Pons (tissue), 1 donor: ENCODE measurements at regions not wholly inside any gene's neighbourhood (a gene's known extent, or its start where the extent isn't known, plus 50 kb on each side); places are given as distances from the start of the nearest gene placed in this dataset.
"Not testable (repeated sequence)": the region's sequence is repeated elsewhere in the genome, so short reads cannot be mapped to it uniquely, and the experiment has no call there.

Experiments
- DNase-seq: peaks from one replicate; pipeline ENCODE4 v3.0.0-alpha.2; 2016; ENCODE audit warnings: low spot score

- DNase-seq: no peak
Observed at GRCh38 chr6:109253366-109253765, 128.9 kb downstream of the CD164 start.

- no peak for DNase-seq
Observed at GRCh38 chr6:109252261-109253041, 129.8 kb downstream of the CD164 start.

GRCh38 chr6:109251839-109252238 lies 130.4 kb downstream of the CD164 start:
- DNase-seq: no peak

- DNase-seq: not testable (repeated sequence)
Observed at GRCh38 chr6:109250544-109251156, 131.6 kb downstream of the CD164 start.

- DNase-seq: no peak
Observed at GRCh38 chr6:109243863-109244825, 138.1 kb downstream of the CD164 start.

DNA sequence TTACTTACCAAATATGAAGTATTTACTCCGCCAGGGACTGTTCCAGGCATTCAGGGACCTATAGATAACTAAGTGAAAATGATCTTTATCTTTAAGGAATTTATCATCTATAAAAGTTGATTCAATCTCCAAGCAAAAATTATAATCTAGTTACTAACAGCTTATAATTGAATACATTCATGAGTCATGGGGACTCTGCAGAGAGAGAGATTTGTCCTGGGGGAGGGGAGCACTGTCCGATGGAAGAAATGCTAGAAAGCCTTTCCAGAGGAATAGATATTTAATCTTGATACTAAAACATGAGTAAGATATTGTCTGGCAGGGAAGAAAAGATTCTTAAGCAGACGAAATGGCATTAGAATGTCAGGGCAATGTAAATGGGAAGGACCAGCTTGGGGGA lies 139.3 kb downstream of the CD164 start:
- no peak for DNase-seq

DNA sequence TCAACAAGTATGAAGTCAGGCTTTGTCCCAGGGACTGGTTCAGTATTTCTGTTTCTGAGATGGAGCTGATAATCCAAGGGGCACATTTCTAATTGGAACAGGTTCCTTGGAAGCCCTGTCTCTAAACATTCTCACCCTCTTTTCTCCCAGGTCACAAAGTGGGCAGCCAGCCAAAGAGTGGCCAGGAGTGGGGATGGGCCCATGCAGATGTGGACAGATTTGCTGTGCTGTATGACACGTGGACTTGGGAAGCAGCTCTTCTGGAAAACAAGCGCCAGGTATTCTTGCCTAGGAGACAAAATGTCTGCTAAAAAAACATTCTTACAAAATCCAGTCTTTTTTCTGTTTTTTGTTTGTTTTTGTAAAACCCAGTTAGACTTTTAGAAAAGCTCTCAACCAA lies 140.2 kb downstream of the CD164 start:
- no peak for DNase-seq

GRCh38 chr6:109241199-109241598 lies 141.1 kb downstream of the CD164 start:
- no peak for DNase-seq

DNA sequence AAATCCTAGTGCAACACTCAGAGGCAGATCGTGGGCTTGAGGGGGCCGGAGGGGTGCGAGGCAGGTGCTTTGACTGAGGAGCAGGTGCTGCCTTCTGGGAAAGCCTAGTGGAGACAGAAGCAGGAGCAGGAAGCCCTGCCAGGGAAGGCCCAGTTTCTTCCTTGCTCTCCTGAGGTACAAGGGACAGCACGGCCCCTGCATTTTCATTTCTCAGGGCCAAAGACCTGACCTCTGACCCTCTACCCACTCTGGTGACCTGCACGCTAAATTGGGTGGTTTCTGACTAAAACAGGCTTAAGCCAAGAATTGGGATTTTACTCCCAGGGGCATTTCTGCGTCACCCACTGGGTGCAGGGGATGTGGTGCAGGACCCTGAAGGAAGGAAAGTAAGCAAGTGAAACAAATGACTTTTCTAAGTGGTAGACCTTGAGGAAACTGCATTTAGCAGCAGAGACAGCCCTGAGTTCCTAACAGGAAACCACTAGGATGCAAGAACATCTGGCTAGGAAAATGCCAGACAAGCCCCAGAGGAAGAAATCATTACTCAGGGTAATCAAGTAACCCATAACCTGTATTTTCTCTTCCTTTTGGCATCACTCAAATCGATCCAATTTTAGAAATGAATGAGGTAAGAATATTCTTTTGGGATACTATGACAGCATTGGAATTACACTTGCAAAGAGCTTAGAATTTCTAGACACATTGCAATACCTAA lies 141.7 kb downstream of the CD164 start:
- DNase-seq: no peak

- DNase-seq: peak; percentile 87
Observed at GRCh38 chr6:109239651-109240321, 142.5 kb downstream of the CD164 start.

GRCh38 chr6:109239160-109239559 lies 143.1 kb downstream of the CD164 start:
- DNase-seq: no peak

- no peak for DNase-seq
Observed at GRCh38 chr6:109238396-109238795, 143.1 kb downstream of the CEP57L1 start.

DNA sequence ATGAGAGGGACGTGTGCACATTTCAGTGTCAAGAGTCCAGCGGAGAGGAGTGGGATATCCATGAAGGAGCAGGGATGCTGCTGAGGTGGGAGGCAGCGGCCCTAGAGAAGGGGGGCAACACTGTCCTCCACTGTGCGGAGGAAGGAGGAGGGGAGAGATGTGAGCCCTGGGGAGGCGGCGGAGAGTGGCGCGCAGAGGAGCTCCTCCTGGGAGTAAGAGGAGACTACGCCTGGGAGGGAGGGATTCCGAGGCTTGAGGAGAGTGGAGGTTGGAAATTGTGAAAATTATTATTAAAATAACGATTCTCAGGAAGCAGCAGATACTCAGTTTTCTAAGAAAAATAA lies 142.7 kb downstream of the CEP57L1 start:
- no peak for DNase-seq

- DNase-seq: no peak
Observed at GRCh38 chr6:109237077-109237985, 142.0 kb downstream of the CEP57L1 start.

- peak; percentile 60 for DNase-seq
Observed at GRCh38 chr6:109236115-109237076, 141.1 kb downstream of the CEP57L1 start.

DNA sequence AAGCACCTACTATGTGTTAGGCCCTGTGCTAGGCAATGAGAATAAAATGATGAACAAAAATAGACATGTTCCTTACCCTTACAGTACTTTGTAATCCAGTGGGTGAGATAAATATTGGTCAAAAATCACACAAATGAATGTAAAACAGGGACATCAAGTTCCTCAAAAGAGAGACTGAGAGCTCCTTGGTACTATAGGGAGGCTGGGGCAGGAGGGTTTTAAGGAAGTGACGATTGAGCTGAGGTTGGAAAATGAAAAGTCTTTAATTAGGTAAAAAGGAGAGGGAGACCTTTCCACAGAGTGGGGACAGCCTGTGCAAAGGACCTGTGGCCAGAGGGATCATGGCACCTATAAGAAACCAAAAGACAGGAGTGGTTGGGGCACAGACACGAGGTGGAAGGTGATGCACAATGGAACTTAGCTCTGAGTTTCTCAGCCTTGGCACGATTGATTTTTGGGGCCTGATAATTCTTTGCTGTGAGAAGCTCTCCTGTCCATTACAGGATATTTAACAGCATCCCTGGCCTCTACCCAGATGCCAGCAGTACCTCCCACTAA lies 140.3 kb downstream of the CEP57L1 start:
- no peak for DNase-seq

- no peak for DNase-seq
Observed at GRCh38 chr6:109230453-109230852, 135.1 kb downstream of the CEP57L1 start.

DNA sequence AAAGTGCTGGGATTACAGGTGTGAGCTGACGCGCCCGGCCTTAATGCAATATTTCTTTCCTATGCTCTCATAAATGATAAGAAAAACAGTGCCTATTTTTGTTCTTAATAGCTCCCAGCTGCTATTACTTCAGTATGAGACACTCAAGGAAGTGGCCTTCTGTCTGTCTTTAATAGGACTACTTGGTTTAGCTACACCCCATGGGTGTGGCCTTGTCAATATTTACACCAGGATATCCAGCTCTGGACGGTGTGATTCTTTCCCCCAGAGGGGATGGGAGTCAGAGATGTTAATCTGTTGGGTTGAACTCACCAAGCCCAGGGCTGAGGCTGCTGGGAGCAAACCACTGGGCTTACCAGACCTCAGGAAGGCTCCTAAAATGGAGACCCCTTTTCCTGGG lies 134.2 kb downstream of the CEP57L1 start:
- no peak for DNase-seq

DNA sequence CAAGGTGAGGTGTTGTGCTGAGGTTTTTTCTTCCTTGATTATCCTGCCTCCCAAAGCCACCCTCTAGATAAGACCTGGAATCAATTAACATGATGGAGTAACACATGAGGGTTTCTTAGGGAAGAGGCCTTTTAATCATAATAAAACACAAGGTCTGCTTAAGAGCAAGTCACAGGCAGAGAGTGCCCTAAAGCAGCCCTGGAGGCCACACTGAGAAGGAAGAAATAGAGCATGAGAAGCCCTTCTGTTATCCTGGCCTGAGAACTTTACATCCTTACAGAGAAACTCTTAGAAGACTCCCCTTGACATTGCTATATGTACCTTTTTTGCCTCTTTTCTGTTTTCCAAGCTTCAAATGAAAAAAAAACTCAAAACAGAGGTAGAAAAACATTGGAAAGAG lies 132.3 kb downstream of the CEP57L1 start:
- no peak for DNase-seq
